ENCODE measurements at regions not wholly inside any gene's neighbourhood (a gene's known extent, or its start where the extent isn't known, plus 50 kb on each side); places are given as distances from the start of the nearest gene placed in this dataset.

DNA sequence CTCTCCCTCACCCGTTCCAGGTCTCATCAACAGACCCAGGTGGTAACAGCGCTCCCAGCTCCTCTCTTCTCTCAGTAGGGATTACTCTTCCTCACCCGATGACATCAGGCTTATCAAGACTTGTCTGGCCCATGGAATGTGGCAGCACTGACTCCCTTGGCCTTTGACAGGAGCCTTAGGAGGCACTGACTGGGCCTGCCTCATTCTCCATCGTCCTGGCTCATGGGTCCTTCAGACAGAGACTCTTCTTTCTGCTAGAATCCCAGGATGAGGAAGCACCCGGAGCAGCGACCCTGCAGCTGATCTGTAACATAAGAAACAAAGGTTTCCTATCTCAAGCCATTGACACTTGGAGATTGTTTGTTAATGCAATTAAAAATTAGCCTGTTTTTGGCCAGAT is 1063.6 kb downstream of the TBC1D22A start (continued):
- TF ChIP-seq ETS1 (IDR thresholded peaks at IDR 0.05) (no peak), EZH2 (IDR thresholded peaks at IDR 0.05; ENCODE audit: low read depth, unreplicated experiment) (no peak), ZNF114 (CRISPR knock-in tag; IDR thresholded peaks at IDR 0.05) (no peak), POLR2AphosphoS5 (IDR thresholded peaks at IDR 0.05; ENCODE audit: low read depth) (no peak), JUNB (IDR thresholded peaks at IDR 0.05; ENCODE audit: unreplicated experiment) (no peak)
- TF ChIP-seq, protein P1, sequence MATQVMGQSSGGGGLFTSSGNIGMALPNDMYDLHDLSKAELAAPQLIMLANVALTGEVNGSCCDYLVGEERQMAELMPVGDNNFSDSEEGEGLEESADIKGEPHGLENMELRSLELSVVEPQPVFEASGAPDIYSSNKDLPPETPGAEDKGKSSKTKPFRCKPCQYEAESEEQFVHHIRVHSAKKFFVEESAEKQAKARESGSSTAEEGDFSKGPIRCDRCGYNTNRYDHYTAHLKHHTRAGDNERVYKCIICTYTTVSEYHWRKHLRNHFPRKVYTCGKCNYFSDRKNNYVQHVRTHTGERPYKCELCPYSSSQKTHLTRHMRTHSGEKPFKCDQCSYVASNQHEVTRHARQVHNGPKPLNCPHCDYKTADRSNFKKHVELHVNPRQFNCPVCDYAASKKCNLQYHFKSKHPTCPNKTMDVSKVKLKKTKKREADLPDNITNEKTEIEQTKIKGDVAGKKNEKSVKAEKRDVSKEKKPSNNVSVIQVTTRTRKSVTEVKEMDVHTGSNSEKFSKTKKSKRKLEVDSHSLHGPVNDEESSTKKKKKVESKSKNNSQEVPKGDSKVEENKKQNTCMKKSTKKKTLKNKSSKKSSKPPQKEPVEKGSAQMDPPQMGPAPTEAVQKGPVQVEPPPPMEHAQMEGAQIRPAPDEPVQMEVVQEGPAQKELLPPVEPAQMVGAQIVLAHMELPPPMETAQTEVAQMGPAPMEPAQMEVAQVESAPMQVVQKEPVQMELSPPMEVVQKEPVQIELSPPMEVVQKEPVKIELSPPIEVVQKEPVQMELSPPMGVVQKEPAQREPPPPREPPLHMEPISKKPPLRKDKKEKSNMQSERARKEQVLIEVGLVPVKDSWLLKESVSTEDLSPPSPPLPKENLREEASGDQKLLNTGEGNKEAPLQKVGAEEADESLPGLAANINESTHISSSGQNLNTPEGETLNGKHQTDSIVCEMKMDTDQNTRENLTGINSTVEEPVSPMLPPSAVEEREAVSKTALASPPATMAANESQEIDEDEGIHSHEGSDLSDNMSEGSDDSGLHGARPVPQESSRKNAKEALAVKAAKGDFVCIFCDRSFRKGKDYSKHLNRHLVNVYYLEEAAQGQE (IDR thresholded peaks at IDR 0.05; ENCODE audit: unreplicated experiment): no peak

DNA sequence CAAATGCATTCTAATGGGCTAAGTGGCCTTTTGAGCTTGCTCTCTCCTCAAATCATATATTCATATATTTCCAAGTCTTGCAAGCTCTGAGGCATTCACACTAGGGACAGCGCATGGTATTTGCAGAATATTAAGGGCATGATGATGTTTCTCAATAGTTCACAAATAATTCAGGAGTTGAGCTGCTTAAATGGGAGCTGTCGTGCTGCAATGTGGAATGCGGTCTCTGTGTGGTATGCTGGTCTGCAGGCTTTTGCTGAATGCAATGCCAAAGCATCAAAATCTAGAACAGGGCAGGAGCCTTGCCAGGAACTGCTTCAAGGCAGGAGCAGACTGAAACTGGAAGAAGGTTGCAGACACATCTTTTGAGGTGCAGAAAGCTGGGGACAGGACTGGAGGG is 1060.0 kb downstream of the TBC1D22A start:
- ATAC-seq (no peak), DNase-seq (ENCODE audit: low spot score) (no peak)
- H3K9me2 ChIP-seq (ENCODE audit: insufficient read depth): no peaks in the 10 kb centered on the region
- no peak overlapping the region for H2AFZ ChIP-seq
- Mint-ChIP-seq H3K9me3 (peaks cover 51% of the 10 kb centered on the region), H3K4me1 (no peaks in the 10 kb centered on the region), H3K36me3 (ENCODE audit: low read depth) (no peaks in the 10 kb centered on the region), H3K27me3 (ENCODE audit: insufficient read depth, low read depth, poor library complexity) (no peaks in the 10 kb centered on the region), H3K4me3 (no peak overlapping the region), H3K27ac (no peak overlapping the region)
- no peak overlapping the region for H3K4me2 ChIP-seq
- no peaks in the 10 kb centered on the region for H3K79me2 ChIP-seq (replicated peaks; ENCODE audit: insufficient read depth)
- no peak overlapping the region for H3K27ac ChIP-seq (ENCODE audit: low read depth)
- no peaks in the 10 kb centered on the region for H3K27me3 ChIP-seq (ENCODE audit: insufficient read depth)
- H3K4me1 ChIP-seq (ENCODE audit: insufficient read depth): no peaks in the 10 kb centered on the region
- H3K36me3 ChIP-seq (ENCODE audit: insufficient read depth): no peaks in the 10 kb centered on the region; the same call in none of the 2 replicates
- H3F3A ChIP-seq (replicated peaks; ENCODE audit: low read depth): no peaks in the 10 kb centered on the region
- no peak overlapping the region for H3K4me3 ChIP-seq
- no peaks in the 10 kb centered on the region for H4K20me1 ChIP-seq (replicated peaks; ENCODE audit: insufficient read depth)
- TF ChIP-seq EZH2phosphoT487 (IDR thresholded peaks at IDR 0.05; ENCODE audit: unreplicated experiment) (no peak), ETS1 (IDR thresholded peaks at IDR 0.05) (no peak), POLR2AphosphoS5 (IDR thresholded peaks at IDR 0.05; ENCODE audit: low read depth) (no peak), ZNF114 (CRISPR knock-in tag; IDR thresholded peaks at IDR 0.05) (no peak), JUNB (IDR thresholded peaks at IDR 0.05; ENCODE audit: unreplicated experiment) (no peak), EZH2 (IDR thresholded peaks at IDR 0.05; ENCODE audit: low read depth, unreplicated experiment) (no peak)
- TF ChIP-seq, protein P2, sequence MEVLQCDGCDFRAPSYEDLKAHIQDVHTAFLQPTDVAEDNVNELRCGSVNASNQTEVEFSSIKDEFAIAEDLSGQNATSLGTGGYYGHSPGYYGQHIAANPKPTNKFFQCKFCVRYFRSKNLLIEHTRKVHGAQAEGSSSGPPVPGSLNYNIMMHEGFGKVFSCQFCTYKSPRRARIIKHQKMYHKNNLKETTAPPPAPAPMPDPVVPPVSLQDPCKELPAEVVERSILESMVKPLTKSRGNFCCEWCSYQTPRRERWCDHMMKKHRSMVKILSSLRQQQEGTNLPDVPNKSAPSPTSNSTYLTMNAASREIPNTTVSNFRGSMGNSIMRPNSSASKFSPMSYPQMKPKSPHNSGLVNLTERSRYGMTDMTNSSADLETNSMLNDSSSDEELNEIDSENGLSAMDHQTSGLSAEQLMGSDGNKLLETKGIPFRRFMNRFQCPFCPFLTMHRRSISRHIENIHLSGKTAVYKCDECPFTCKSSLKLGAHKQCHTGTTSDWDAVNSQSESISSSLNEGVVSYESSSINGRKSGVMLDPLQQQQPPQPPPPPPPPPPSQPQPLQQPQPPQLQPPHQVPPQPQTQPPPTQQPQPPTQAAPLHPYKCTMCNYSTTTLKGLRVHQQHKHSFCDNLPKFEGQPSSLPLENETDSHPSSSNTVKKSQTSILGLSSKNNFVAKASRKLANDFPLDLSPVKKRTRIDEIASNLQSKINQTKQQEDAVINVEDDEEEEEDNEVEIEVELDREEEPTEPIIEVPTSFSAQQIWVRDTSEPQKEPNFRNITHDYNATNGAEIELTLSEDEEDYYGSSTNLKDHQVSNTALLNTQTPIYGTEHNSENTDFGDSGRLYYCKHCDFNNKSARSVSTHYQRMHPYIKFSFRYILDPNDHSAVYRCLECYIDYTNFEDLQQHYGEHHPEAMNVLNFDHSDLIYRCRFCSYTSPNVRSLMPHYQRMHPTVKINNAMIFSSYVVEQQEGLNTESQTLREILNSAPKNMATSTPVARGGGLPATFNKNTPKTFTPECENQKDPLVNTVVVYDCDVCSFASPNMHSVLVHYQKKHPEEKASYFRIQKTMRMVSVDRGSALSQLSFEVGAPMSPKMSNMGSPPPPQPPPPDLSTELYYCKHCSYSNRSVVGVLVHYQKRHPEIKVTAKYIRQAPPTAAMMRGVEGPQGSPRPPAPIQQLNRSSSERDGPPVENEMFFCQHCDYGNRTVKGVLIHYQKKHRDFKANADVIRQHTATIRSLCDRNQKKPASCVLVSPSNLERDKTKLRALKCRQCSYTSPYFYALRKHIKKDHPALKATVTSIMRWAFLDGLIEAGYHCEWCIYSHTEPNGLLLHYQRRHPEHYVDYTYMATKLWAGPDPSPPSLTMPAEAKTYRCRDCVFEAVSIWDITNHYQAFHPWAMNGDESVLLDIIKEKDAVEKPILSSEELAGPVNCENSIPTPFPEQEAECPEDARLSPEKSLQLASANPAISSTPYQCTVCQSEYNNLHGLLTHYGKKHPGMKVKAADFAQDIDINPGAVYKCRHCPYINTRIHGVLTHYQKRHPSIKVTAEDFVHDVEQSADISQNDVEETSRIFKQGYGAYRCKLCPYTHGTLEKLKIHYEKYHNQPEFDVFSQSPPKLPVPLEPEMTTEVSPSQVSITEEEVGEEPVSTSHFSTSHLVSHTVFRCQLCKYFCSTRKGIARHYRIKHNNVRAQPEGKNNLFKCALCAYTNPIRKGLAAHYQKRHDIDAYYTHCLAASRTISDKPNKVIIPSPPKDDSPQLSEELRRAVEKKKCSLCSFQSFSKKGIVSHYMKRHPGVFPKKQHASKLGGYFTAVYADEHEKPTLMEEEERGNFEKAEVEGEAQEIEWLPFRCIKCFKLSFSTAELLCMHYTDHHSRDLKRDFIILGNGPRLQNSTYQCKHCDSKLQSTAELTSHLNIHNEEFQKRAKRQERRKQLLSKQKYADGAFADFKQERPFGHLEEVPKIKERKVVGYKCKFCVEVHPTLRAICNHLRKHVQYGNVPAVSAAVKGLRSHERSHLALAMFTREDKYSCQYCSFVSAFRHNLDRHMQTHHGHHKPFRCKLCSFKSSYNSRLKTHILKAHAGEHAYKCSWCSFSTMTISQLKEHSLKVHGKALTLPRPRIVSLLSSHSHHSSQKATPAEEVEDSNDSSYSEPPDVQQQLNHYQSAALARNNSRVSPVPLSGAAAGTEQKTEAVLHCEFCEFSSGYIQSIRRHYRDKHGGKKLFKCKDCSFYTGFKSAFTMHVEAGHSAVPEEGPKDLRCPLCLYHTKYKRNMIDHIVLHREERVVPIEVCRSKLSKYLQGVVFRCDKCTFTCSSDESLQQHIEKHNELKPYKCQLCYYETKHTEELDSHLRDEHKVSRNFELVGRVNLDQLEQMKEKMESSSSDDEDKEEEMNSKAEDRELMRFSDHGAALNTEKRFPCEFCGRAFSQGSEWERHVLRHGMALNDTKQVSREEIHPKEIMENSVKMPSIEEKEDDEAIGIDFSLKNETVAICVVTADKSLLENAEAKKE (CRISPR knock-in tag; IDR thresholded peaks at IDR 0.05): no peak
- TF ChIP-seq, protein P1 (IDR thresholded peaks at IDR 0.05; ENCODE audit: unreplicated experiment): no peak

Data from GM23338 (cell line).